Tibial nerve (tissue), 4 donors: ENCODE measurements at regions not wholly inside any gene's neighbourhood (a gene's known extent, or its start where the extent isn't known, plus 50 kb on each side); places are given as distances from the start of the nearest gene placed in this dataset.

ENCODE experiments used
- CTCF ChIP-seq, 5 experiments: fragments of 200-600 bp in 3 of 5; fragments of 450-650 bp in 2 of 5; sonication (generic) in 3 of 5; IDR thresholded peaks; one replicate each; pipeline ENCODE4 v1.5.1; 2016 to 2019; ENCODE audit warnings: antibody characterized with exemption in 5 of 5, mild to moderate bottlenecking in 3 of 5, moderate library complexity in 2 of 5
- EP300 ChIP-seq, 2 donors: sonication (generic); formaldehyde crosslinking; IDR thresholded peaks; one replicate each; pipeline ENCODE4 v1.6.1; 2017; ENCODE audit warnings: antibody characterized with exemption in 2 of 2, mild to moderate bottlenecking in 1 of 2

DNA sequence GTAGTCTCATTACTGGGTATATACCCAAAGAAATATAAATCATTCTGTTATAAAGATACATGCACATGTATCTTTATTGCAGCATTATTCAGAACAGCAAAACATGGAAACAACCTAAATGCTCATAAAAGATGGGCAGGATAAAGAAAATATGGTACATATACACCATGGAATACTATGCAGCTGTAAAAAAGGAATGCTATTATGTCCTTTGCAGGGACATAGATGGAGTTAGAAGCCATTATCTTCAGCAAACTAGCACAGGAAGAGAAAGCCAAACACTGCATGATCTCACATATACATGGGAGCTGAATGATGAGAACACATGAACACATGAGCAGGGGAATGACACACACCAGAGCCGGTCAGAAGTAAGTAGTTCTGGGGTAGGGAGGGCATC lies 297.4 kb upstream of the GLI3 start:
- TF ChIP-seq CTCF (IDR thresholded peaks at IDR 0.05) (no peak), EP300 (IDR thresholded peaks at IDR 0.05) (no peak)
